GM19452 (cell line): ENCODE measurements at regions not wholly inside any gene's neighbourhood (a gene's known extent, or its start where the extent isn't known, plus 50 kb on each side); places are given as distances from the start of the nearest gene placed in this dataset.
"Not testable (repeated sequence)": the region's sequence is repeated elsewhere in the genome, so short reads cannot be mapped to it uniquely, and the experiment has no call there.

Source experiments
- ATAC-seq: cut with Tn5 transposase; IDR thresholded peaks from one replicate; pipeline ENCODE4 v1.9.1; 2021; ENCODE audit not compliant: unreplicated experiment

- no peak for ATAC-seq
Observed at GRCh38 chr11:93902921-93903320, 52.5 kb upstream of the VSTM5 start.

GRCh38 chr11:93903989-93904388, 53.6 kb upstream of the VSTM5 start:
- no peak for ATAC-seq

GRCh38 chr11:93904716-93905115, 54.3 kb upstream of the VSTM5 start:
- no peak for ATAC-seq

GRCh38 chr11:93905384-93905783, 55.0 kb upstream of the VSTM5 start:
- ATAC-seq, result no peak

- no peak for ATAC-seq
Observed at GRCh38 chr11:93906486-93906885, 56.1 kb upstream of the VSTM5 start.

- no peak for ATAC-seq
Observed at GRCh38 chr11:93907901-93908300, 57.5 kb upstream of the VSTM5 start.

GRCh38 chr11:93908689-93909088, 58.3 kb upstream of the VSTM5 start:
- ATAC-seq, result no peak

- no peak for ATAC-seq
Observed at GRCh38 chr11:93917673-93918072, 67.3 kb upstream of the VSTM5 start.

GRCh38 chr11:93921695-93922468, 71.5 kb upstream of the VSTM5 start:
- peak; percentile 68 for ATAC-seq

GRCh38 chr11:93922830-93923229, 72.4 kb upstream of the VSTM5 start:
- no peak for ATAC-seq

- not testable (repeated sequence) for ATAC-seq
Observed at GRCh38 chr11:93926099-93926498, 75.7 kb upstream of the VSTM5 start.

- no peak for ATAC-seq
Observed at GRCh38 chr11:93929407-93929806, 79.0 kb upstream of the VSTM5 start.

GRCh38 chr11:93933230-93933629, 82.8 kb upstream of the VSTM5 start:
- ATAC-seq, result no peak

- ATAC-seq, result no peak
Observed at GRCh38 chr11:93935826-93936225, 85.3 kb upstream of the HEPHL1 start.

GRCh38 chr11:93936460-93936859, 84.7 kb upstream of the HEPHL1 start:
- no peak for ATAC-seq

- ATAC-seq, result no peak
Observed at GRCh38 chr11:93939084-93939760, 81.9 kb upstream of the HEPHL1 start.

- no peak for ATAC-seq
Observed at GRCh38 chr11:93940395-93940794, 80.8 kb upstream of the HEPHL1 start.

GRCh38 chr11:93942176-93942575, 79.0 kb upstream of the HEPHL1 start:
- ATAC-seq, result no peak

GRCh38 chr11:93945596-93945995, 75.6 kb upstream of the HEPHL1 start:
- ATAC-seq, result no peak

- ATAC-seq, result no peak
Observed at GRCh38 chr11:93952082-93952780, 68.9 kb upstream of the HEPHL1 start.

GRCh38 chr11:93957397-93957952, 63.7 kb upstream of the HEPHL1 start:
- no peak for ATAC-seq

GRCh38 chr11:93958991-93959390, 62.2 kb upstream of the HEPHL1 start:
- no peak for ATAC-seq
